ENCODE measurements at regions not wholly inside any gene's neighbourhood (a gene's known extent, or its start where the extent isn't known, plus 50 kb on each side); places are given as distances from the start of the nearest gene placed in this dataset.

DNA sequence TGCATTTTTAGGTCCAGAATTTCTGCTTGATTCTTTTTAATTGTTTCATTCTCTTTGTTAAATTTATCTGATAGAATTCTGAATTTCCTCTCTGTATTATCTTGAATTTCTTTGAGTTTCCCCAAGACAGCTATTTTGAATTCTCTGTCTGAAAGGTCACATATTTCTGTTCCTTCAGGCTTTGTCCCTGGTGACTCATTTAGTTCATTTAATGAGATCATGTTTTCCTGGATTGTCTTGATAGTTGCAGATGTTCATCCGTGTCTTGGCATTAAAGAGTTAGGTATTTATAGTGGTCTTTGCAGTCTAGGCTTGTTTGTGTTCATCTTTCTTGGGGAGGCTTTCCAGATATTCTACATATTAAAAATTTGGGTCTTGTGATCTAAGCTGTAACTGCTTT, 694.8 kb upstream of the CCDC179 start:
- no peak overlapping the region for H3K4me3 ChIP-seq (ENCODE audit: low read depth, low read length)
- TF ChIP-seq, protein P1, sequence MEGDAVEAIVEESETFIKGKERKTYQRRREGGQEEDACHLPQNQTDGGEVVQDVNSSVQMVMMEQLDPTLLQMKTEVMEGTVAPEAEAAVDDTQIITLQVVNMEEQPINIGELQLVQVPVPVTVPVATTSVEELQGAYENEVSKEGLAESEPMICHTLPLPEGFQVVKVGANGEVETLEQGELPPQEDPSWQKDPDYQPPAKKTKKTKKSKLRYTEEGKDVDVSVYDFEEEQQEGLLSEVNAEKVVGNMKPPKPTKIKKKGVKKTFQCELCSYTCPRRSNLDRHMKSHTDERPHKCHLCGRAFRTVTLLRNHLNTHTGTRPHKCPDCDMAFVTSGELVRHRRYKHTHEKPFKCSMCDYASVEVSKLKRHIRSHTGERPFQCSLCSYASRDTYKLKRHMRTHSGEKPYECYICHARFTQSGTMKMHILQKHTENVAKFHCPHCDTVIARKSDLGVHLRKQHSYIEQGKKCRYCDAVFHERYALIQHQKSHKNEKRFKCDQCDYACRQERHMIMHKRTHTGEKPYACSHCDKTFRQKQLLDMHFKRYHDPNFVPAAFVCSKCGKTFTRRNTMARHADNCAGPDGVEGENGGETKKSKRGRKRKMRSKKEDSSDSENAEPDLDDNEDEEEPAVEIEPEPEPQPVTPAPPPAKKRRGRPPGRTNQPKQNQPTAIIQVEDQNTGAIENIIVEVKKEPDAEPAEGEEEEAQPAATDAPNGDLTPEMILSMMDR (IDR thresholded peaks at IDR 0.05; ENCODE audit: insufficient read depth, low read depth, low read length, missing control alignments) = no peak
- no peak for DNase-seq (ENCODE audit: low read depth)

DNA sequence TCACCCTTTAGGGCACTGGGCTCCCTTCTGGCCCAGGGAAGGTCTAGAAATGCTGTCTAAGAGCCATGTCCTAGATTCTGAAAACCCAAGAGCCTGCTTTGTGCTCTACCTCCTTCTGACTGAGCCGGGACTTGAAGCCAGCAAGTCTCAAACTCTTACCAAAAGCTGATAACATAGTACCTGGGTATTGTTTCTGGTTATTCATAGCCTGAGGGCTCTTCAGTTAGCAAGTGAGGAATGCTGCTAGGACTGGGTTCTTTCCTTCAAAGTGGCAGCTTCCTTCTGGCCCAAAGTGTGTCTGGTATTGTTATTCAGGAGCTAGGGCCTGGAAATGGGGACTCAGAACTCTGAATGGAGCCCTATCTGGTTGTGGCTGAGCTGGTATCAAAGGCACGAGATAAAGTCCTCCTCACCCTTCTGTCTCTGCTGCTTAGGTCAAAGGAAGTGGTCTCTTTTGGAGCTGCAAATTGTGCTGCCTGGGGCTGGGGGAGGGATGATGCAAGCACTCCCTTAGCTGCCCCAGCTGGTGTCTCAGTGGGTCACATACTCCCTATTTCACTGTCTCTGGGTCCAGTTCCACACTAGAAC, 696.0 kb upstream of the CCDC179 start:
- no peak for DNase-seq (ENCODE audit: low read depth)
- H3K4me3 ChIP-seq (ENCODE audit: low read depth, low read length) = no peak overlapping the region
- TF ChIP-seq, protein P1 (IDR thresholded peaks at IDR 0.05; ENCODE audit: insufficient read depth, low read depth, low read length, missing control alignments) = no peak

DNA sequence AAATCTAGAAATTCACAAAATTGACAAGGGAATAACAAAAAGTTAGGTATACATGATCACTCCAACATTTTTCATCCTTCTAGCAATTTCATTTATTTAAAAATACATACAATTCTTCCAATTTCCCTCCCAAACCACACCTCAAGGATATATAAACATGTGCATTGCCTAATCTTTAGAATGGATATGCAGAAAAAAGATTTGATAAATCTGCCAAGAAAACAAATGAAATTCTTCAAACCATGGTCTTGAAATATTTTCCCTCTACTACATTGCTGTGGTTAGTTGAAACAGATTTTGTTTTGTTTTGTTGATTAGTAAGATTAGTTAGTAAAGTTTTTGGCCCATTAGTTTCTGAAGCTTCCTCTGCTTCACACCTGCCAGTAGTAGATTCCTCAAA, 703.3 kb upstream of the CCDC179 start:
- TF ChIP-seq, protein P1 (IDR thresholded peaks at IDR 0.05; ENCODE audit: insufficient read depth, low read depth, low read length, missing control alignments) = no peak
- DNase-seq (ENCODE audit: low read depth) = no peak
- no peak overlapping the region for H3K4me3 ChIP-seq (ENCODE audit: low read depth, low read length)

GRCh38 chr11:23564370-23564769, 704.1 kb upstream of the CCDC179 start:
- no peak for DNase-seq (ENCODE audit: low read depth)
- TF ChIP-seq, protein P1 (IDR thresholded peaks at IDR 0.05; ENCODE audit: insufficient read depth, low read depth, low read length, missing control alignments) = no peak
- H3K4me3 ChIP-seq (ENCODE audit: low read depth, low read length) = no peak overlapping the region

DNA sequence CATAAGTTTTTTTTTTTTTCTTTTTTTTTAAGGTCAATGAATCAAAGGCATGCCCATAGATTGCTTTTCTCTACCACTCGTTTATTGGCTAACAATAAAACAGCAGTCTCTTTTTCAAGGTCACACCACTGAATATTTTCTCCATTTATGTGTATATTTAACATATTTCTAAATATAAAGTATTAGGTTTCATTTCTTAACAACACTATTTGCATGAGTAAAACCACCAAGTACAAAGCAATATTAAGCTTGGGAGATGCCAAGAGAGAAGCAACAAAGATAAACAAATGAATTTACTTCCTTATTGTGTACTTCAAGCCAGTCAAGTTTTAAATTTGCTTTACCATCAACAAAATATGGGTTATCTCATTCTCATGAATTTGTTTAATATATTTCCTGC, 708.9 kb upstream of the CCDC179 start:
- TF ChIP-seq, protein P1 (IDR thresholded peaks at IDR 0.05; ENCODE audit: insufficient read depth, low read depth, low read length, missing control alignments) = no peak
- H3K4me3 ChIP-seq (ENCODE audit: low read depth, low read length) = no peak overlapping the region
- DNase-seq (ENCODE audit: low read depth) = no peak

- TF ChIP-seq, protein P1 (IDR thresholded peaks at IDR 0.05; ENCODE audit: insufficient read depth, low read depth, low read length, missing control alignments) = no peak
- DNase-seq (ENCODE audit: low read depth) = peak; percentile 66
- no peak overlapping the region for H3K4me3 ChIP-seq (ENCODE audit: low read depth, low read length)
These were observed 709.3 kb upstream of the CCDC179 start for GRCh38 chr11:23569547-23569946.

DNA sequence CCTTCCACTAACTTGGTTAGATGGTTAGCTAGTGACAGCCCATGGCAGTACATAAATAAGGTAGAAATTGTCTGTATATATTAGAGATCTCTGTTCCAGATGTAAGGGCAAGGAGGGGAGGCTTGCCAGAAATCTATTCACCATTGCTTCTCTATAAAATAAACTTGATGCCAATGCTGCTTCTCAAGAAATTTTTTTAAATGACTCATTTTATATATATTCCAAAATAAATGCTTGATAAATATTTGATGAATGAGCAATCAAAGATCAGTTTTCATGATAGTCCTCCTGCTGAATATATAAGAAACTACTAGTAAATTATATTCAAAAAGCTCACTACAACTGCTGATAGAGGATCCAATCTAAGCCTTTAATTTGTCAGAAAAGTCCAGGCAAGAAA, 710.6 kb upstream of the CCDC179 start:
- H3K4me3 ChIP-seq (ENCODE audit: low read depth, low read length) = no peak overlapping the region
- DNase-seq (ENCODE audit: low read depth) = no peak

More for the DNA sequence above, 710.6 kb upstream of the CCDC179 start:
- TF ChIP-seq, protein P1 (IDR thresholded peaks at IDR 0.05; ENCODE audit: insufficient read depth, low read depth, low read length, missing control alignments) = no peak

Measured in GM12865 (cell line).